ENCODE measurements at regions not wholly inside any gene's neighbourhood (a gene's known extent, or its start where the extent isn't known, plus 50 kb on each side); places are given as distances from the start of the nearest gene placed in this dataset.

DNA sequence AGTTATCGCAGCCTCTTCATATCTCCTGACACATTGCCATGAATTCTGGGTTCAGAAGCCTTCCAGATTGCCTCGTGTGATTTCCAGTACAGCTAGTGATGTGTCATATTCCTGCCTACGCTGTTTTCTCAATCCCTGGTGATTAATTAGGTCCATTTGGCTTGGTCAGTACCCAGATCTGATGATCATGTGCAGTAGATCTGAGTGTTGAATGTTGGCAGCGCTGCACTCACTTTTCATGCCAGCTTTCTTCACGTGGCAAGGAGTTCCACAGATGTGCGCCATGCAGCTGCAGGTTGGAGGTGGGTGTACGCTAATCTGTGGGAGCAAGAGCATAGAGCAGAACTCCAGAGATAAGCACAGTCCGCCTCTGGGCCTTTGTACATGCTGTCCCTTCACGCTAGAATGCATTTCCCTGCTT is 86.9 kb upstream of the COL6A5 start:
- WGBS, 5 donors: 58 to 72% (median 65%) methylated on average over 9 of the region's 9 CpGs
- H3K4me3 ChIP-seq: no peak overlapping the region
- no peaks in the 10 kb centered on the region for H3K9me3 ChIP-seq
- intact Hi-C loops (cut with DNase I; ENCODE audit: low total_unique reads): no loop called here
- H3K27me3 ChIP-seq (replicated peaks in 1 of 7): no peaks in the 10 kb centered on the region
- DNase-seq: no peak
- H3K36me3 ChIP-seq: no peaks in the 10 kb centered on the region
- H3K27ac ChIP-seq: peak overlapping the region in 2 of 8 donors; percentile 1 to 40
- no peak for TF ChIP-seq POLR2A (IDR thresholded peaks at IDR 0.05)
- TF ChIP-seq, protein P1, sequence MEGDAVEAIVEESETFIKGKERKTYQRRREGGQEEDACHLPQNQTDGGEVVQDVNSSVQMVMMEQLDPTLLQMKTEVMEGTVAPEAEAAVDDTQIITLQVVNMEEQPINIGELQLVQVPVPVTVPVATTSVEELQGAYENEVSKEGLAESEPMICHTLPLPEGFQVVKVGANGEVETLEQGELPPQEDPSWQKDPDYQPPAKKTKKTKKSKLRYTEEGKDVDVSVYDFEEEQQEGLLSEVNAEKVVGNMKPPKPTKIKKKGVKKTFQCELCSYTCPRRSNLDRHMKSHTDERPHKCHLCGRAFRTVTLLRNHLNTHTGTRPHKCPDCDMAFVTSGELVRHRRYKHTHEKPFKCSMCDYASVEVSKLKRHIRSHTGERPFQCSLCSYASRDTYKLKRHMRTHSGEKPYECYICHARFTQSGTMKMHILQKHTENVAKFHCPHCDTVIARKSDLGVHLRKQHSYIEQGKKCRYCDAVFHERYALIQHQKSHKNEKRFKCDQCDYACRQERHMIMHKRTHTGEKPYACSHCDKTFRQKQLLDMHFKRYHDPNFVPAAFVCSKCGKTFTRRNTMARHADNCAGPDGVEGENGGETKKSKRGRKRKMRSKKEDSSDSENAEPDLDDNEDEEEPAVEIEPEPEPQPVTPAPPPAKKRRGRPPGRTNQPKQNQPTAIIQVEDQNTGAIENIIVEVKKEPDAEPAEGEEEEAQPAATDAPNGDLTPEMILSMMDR (IDR thresholded peaks at IDR 0.05 in 8 of 11, conservative IDR thresholded peaks at IDR 0.05 in 3 of 11): no peak
- no peak for TF ChIP-seq POLR2AphosphoS5 (IDR thresholded peaks at IDR 0.05)
- peaks cover 0 to 10% (median 0%) of the 10 kb centered on the region in 6 donors for H3K4me1 ChIP-seq

GRCh38 chr3:130259166-130259874 is 86.2 kb upstream of the COL6A5 start:
- no peak for DNase-seq
- no peaks in the 10 kb centered on the region for H3K27me3 ChIP-seq (replicated peaks in 1 of 7)
- peak overlapping the region in 2 of 8 donors; percentile 6 to 40 for H3K27ac ChIP-seq
- no peak overlapping the region for H3K4me3 ChIP-seq
- TF ChIP-seq, protein P1 (IDR thresholded peaks at IDR 0.05 in 8 of 11, conservative IDR thresholded peaks at IDR 0.05 in 3 of 11): no peak
- TF ChIP-seq POLR2A (IDR thresholded peaks at IDR 0.05) (no peak), POLR2AphosphoS5 (IDR thresholded peaks at IDR 0.05) (no peak)
- WGBS, 5 donors: 67 to 84% (median 77%) methylated on average over 2 of the region's 2 CpGs
- intact Hi-C loops (cut with DNase I; ENCODE audit: low total_unique reads): no loop called here
- peaks cover 0 to 10% (median 0%) of the 10 kb centered on the region in 6 donors for H3K4me1 ChIP-seq
- no peaks in the 10 kb centered on the region for H3K36me3 ChIP-seq
- H3K9me3 ChIP-seq: no peaks in the 10 kb centered on the region

- Histone ChIP-seq H3K4me1 (peaks cover 0 to 10% (median 0%) of the 10 kb centered on the region in 6 donors), H3K9me3 (no peaks in the 10 kb centered on the region), H3K27me3 (replicated peaks in 1 of 7) (no peaks in the 10 kb centered on the region), H3K36me3 (no peaks in the 10 kb centered on the region), H3K27ac (no peak overlapping the region), H3K4me3 (no peak overlapping the region)
- intact Hi-C loops (cut with DNase I; ENCODE audit: low total_unique reads): no loop called here
- WGBS, 5 donors: 68 to 87% (median 80%) methylated on average over 5 of the region's 5 CpGs
- DNase-seq: no peak
- no peak for TF ChIP-seq POLR2AphosphoS5 (IDR thresholded peaks at IDR 0.05)
- no peak for TF ChIP-seq POLR2A (IDR thresholded peaks at IDR 0.05)
- TF ChIP-seq, protein P1 (IDR thresholded peaks at IDR 0.05 in 8 of 11, conservative IDR thresholded peaks at IDR 0.05 in 3 of 11): no peak
Observed at GRCh38 chr3:130260918-130261317, 84.6 kb upstream of the COL6A5 start.

DNA sequence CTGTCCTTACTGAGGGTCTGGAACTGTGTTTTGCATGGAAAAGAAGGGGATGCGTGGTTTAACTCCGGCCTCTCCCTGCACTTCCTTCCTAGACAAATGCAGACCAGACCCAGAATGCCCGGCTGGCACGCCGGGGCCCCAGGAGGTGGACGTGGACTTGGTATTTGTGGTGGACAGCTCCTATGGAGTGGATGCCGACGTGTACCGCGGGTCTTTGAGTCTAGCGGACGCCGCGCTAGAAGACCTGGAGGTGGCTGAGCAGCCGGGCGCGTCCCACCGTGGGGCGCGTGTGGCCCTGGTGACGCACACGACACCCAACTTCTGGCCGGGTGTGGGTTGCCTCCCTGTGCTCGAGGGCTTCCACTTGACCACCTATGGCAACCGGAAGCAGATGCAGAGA is 81.8 kb upstream of the COL6A5 start:
- TF ChIP-seq POLR2AphosphoS5 (IDR thresholded peaks at IDR 0.05) (no peak), POLR2A (IDR thresholded peaks at IDR 0.05) (no peak)
- TF ChIP-seq, protein P1 (IDR thresholded peaks at IDR 0.05 in 8 of 11, conservative IDR thresholded peaks at IDR 0.05 in 3 of 11): no peak
- WGBS, 5 donors: 93 to 98% (median 96%) methylated on average over 25 of the region's 25 CpGs
- no peaks in the 10 kb centered on the region for H3K9me3 ChIP-seq
- intact Hi-C loops (cut with DNase I; ENCODE audit: low total_unique reads): no loop called here
- H3K36me3 ChIP-seq: no peaks in the 10 kb centered on the region
- DNase-seq: no peak
- H3K4me1 ChIP-seq: peaks cover 0 to under 1% (median 0%) of the 10 kb centered on the region in 6 donors
- H3K27me3 ChIP-seq (replicated peaks in 1 of 7): no peaks in the 10 kb centered on the region
- H3K4me3 ChIP-seq: no peak overlapping the region
- H3K27ac ChIP-seq: no peak overlapping the region

All from spleen (tissue), 11 donors.